Trophoblast cell (in vitro differentiated cells and primary cell): ENCODE measurements at regions not wholly inside any gene's neighbourhood (a gene's known extent, or its start where the extent isn't known, plus 50 kb on each side); places are given as distances from the start of the nearest gene placed in this dataset.
A peak's percentile ranks its signal among the peaks of the same experiment; 100 is the strongest.
"Not testable (repeated sequence)": the region's sequence is repeated elsewhere in the genome, so short reads cannot be mapped to it uniquely, and the experiment has no call there.

ENCODE experiments used
- DNase-seq, 2 donors: peaks; one replicate each; pipeline ENCODE4 v3.0.0-alpha.2; 2016
- H2AFZ ChIP-seq: 2 replicates; pipeline ENCODE4 v1.6.1; 2013; ENCODE audit warnings: low read length, moderate library complexity, mild to moderate bottlenecking; ENCODE audit not compliant: insufficient read depth, poor library complexity
- H2AK5ac ChIP-seq: 2 replicates; pipeline ENCODE4 v1.6.1; 2013; ENCODE audit warnings: mild to moderate bottlenecking, low read length
- H2BK120ac ChIP-seq: 2 replicates; pipeline ENCODE4 v1.6.1; 2013; ENCODE audit warnings: low read length, mild to moderate bottlenecking, moderate library complexity; ENCODE audit not compliant: insufficient read depth, poor library complexity
- H2BK12ac ChIP-seq: 2 replicates; pipeline ENCODE4 v1.6.1; 2013; ENCODE audit warnings: mild to moderate bottlenecking, low read length, moderate library complexity
- H2BK5ac ChIP-seq: 2 replicates; pipeline ENCODE4 v1.6.1; 2013; ENCODE audit warnings: low read length, low read depth, moderate library complexity, mild to moderate bottlenecking; ENCODE audit not compliant: poor library complexity
- H3K14ac ChIP-seq: 2 replicates; pipeline ENCODE4 v1.6.1; 2013; ENCODE audit warnings: mild to moderate bottlenecking, low read length
- H3K18ac ChIP-seq: 2 replicates; pipeline ENCODE4 v1.6.1; 2013; ENCODE audit warnings: mild to moderate bottlenecking, low read length
- H3K23ac ChIP-seq: 2 replicates; pipeline ENCODE4 v1.6.1; 2013; ENCODE audit warnings: low read length
- H3K27ac ChIP-seq: 2 replicates; pipeline ENCODE4 v1.5.1; 2013; ENCODE audit warnings: low read depth, mild to moderate bottlenecking, inconsistent platforms, low read length, moderate library complexity
- H3K27me3 ChIP-seq: 2 replicates; pipeline ENCODE4 v1.6.1; 2013; ENCODE audit warnings: inconsistent platforms, mild to moderate bottlenecking, low read length, moderate library complexity; ENCODE audit not compliant: insufficient read depth
- H3K36me3 ChIP-seq, 2 experiments: 1 replicate in 1 of 2; 2 replicates in 1 of 2; pipeline ENCODE4 v1.6.1; 2013; ENCODE audit warnings: low read length in 2 of 2, mild to moderate bottlenecking in 2 of 2, moderate library complexity in 1 of 2; ENCODE audit not compliant: insufficient read depth in 2 of 2, control insufficient read depth in 1 of 2
- H3K4ac ChIP-seq: 2 replicates; pipeline ENCODE4 v1.6.1; 2013; ENCODE audit warnings: low read depth, mild to moderate bottlenecking, low read length, moderate library complexity
- H3K4me1 ChIP-seq, 2 experiments: 1 replicate in 1 of 2; 2 replicates in 1 of 2; pipeline ENCODE4 v1.6.1; 2013; ENCODE audit warnings: low read length in 2 of 2, mild to moderate bottlenecking in 2 of 2, moderate library complexity in 1 of 2; ENCODE audit not compliant: insufficient read depth in 2 of 2, control insufficient read depth in 1 of 2
- H3K4me2 ChIP-seq: 2 replicates; pipeline ENCODE4 v1.6.1; 2013; ENCODE audit warnings: inconsistent platforms, mild to moderate bottlenecking, low read length, moderate library complexity
- H3K4me3 ChIP-seq: 2 replicates; pipeline ENCODE4 v1.5.1; 2013; ENCODE audit warnings: mild to moderate bottlenecking, low read depth, low read length, inconsistent platforms
- H3K79me1 ChIP-seq: one replicate; pipeline ENCODE4 v1.6.1; 2013; ENCODE audit warnings: low read length
- H3K79me2 ChIP-seq: 2 replicates; pipeline ENCODE4 v1.6.1; 2013; ENCODE audit warnings: low read length, mild to moderate bottlenecking; ENCODE audit not compliant: control insufficient read depth, insufficient read depth, poor library complexity
- H3K9ac ChIP-seq: 2 replicates; pipeline ENCODE4 v1.6.1; 2013; ENCODE audit warnings: mild to moderate bottlenecking, low read length
- H3K9me3 ChIP-seq: 2 replicates; pipeline ENCODE4 v1.6.1; 2013; ENCODE audit warnings: low read depth, mild to moderate bottlenecking, control low read depth, inconsistent platforms, low read length; ENCODE audit not compliant: insufficient read depth
- H4K12ac ChIP-seq: 2 replicates; pipeline ENCODE4 v1.6.1; 2013; ENCODE audit warnings: low read depth, mild to moderate bottlenecking, low read length, moderate library complexity
- H4K8ac ChIP-seq: 2 replicates; pipeline ENCODE4 v1.6.1; 2013; ENCODE audit warnings: low read depth, mild to moderate bottlenecking, low read length, moderate library complexity
- H4K91ac ChIP-seq: one replicate; pipeline ENCODE4 v1.6.1; 2013; ENCODE audit warnings: low read depth, mild to moderate bottlenecking, low read length, moderate library complexity
- WGBS: extraction: QIAGEN DNeasy Blood & Tissue Kit; methylation state at CpG from one replicate; pipeline ENCODE4 v1.1.7; 2013; ENCODE audit warnings: missing lambda C conversion rate; ENCODE audit not compliant: insufficient read length, insufficient coverage; ENCODE audit errors: extremely low coverage; 5-methylcytosine and 5-hydroxymethylcytosine counted together

GRCh38 chr7:81858820-81859219, 89.0 kb upstream of the HGF start:
- H2BK5ac ChIP-seq, H4K8ac ChIP-seq, H3K79me1 ChIP-seq, H4K12ac ChIP-seq, H3K4ac ChIP-seq, H3K14ac ChIP-seq, H3K36me3 ChIP-seq, H3K27me3 ChIP-seq, H3K9ac ChIP-seq, H2AFZ ChIP-seq, H3K4me1 ChIP-seq, H3K27ac ChIP-seq, H2AK5ac ChIP-seq, H3K9me3 ChIP-seq, H3K4me3 ChIP-seq, H2BK12ac ChIP-seq, H2BK120ac ChIP-seq, H3K79me2 ChIP-seq, H3K4me2 ChIP-seq, H4K91ac ChIP-seq, H3K23ac ChIP-seq, H3K18ac ChIP-seq: not testable (repeated sequence)
- peak; percentile 29 to 31 for DNase-seq
- no CpG with 5 or more reads among the region's 5 CpGs for WGBS

- H4K12ac ChIP-seq = no peak overlapping the region
- H4K8ac ChIP-seq = no peak overlapping the region
- no peak overlapping the region for H3K23ac ChIP-seq
- H3K9ac ChIP-seq = no peak overlapping the region
- no peak overlapping the region for H2AK5ac ChIP-seq
- H3K4me2 ChIP-seq = no peak overlapping the region
- H3K27ac ChIP-seq = no peak overlapping the region
- no peaks in the 10 kb centered on the region for H3K4me1 ChIP-seq
- H3K27me3 ChIP-seq = no peaks in the 10 kb centered on the region
- no peak overlapping the region for H3K14ac ChIP-seq
- no peaks in the 10 kb centered on the region for H3K36me3 ChIP-seq
- H2AFZ ChIP-seq = no peak overlapping the region
- H2BK5ac ChIP-seq = no peak overlapping the region
- H3K18ac ChIP-seq = no peak overlapping the region
- no peaks in the 10 kb centered on the region for H3K79me2 ChIP-seq
- H3K4ac ChIP-seq = no peak overlapping the region
- no peak overlapping the region for H2BK120ac ChIP-seq
- H3K4me3 ChIP-seq = no peak overlapping the region
- no peaks in the 10 kb centered on the region for H3K9me3 ChIP-seq
- no CpG with 5 or more reads among the region's 2 CpGs for WGBS
- peak in 1 of 2 donors; percentile 8 for DNase-seq
- no peaks in the 10 kb centered on the region for H3K79me1 ChIP-seq
- no peak overlapping the region for H4K91ac ChIP-seq
- H2BK12ac ChIP-seq = no peak overlapping the region
Measured at GRCh38 chr7:81857385-81857784, 87.5 kb upstream of the HGF start.

- Histone ChIP-seq H3K14ac (no peak overlapping the region), H3K79me1 (no peaks in the 10 kb centered on the region), H2BK120ac (no peak overlapping the region), H2AFZ (no peak overlapping the region), H4K91ac (no peak overlapping the region), H2BK12ac (no peak overlapping the region), H3K79me2 (no peaks in the 10 kb centered on the region), H3K4me3 (no peak overlapping the region), H3K27me3 (no peaks in the 10 kb centered on the region), H3K23ac (no peak overlapping the region), H3K36me3 (no peaks in the 10 kb centered on the region), H3K27ac (no peak overlapping the region), H3K18ac (no peak overlapping the region), H3K4me1 (no peaks in the 10 kb centered on the region), H2AK5ac (no peak overlapping the region), H3K9me3 (no peaks in the 10 kb centered on the region), H3K9ac (no peak overlapping the region), H3K4ac (no peak overlapping the region), H4K8ac (no peak overlapping the region), H2BK5ac (no peak overlapping the region), H4K12ac (no peak overlapping the region), H3K4me2 (no peak overlapping the region)
- no CpG with 5 or more reads among the region's 2 CpGs for WGBS
- DNase-seq = no peak
Measured at GRCh38 chr7:81854518-81854917, 84.7 kb upstream of the HGF start.

GRCh38 chr7:81852701-81853100, 82.9 kb upstream of the HGF start:
- Histone ChIP-seq H3K36me3 (no peaks in the 10 kb centered on the region), H2AFZ (no peak overlapping the region), H3K4me1 (no peaks in the 10 kb centered on the region), H3K4ac (no peak overlapping the region), H2BK5ac (no peak overlapping the region), H3K23ac (no peak overlapping the region), H3K9ac (no peak overlapping the region), H3K79me1 (no peaks in the 10 kb centered on the region), H3K9me3 (no peaks in the 10 kb centered on the region), H4K8ac (no peak overlapping the region), H2BK120ac (no peak overlapping the region), H4K91ac (no peak overlapping the region), H2BK12ac (no peak overlapping the region), H3K4me2 (no peak overlapping the region), H3K14ac (no peak overlapping the region), H4K12ac (no peak overlapping the region), H2AK5ac (no peak overlapping the region), H3K4me3 (no peak overlapping the region), H3K79me2 (no peaks in the 10 kb centered on the region), H3K27ac (no peak overlapping the region), H3K18ac (no peak overlapping the region), H3K27me3 (no peaks in the 10 kb centered on the region)
- DNase-seq = no peak

GRCh38 chr7:81851413-81851812, 81.6 kb upstream of the HGF start:
- H3K4ac ChIP-seq = no peak overlapping the region

More at GRCh38 chr7:81851413-81851812, 81.6 kb upstream of the HGF start:
- Histone ChIP-seq H2AFZ (no peak overlapping the region), H3K36me3 (no peaks in the 10 kb centered on the region), H3K79me2 (no peaks in the 10 kb centered on the region), H3K9me3 (no peaks in the 10 kb centered on the region), H4K12ac (no peak overlapping the region), H3K14ac (no peak overlapping the region), H3K27me3 (no peaks in the 10 kb centered on the region), H3K4me2 (no peak overlapping the region), H3K4me1 (no peaks in the 10 kb centered on the region), H3K79me1 (no peaks in the 10 kb centered on the region), H2BK12ac (no peak overlapping the region), H3K18ac (no peak overlapping the region), H2BK120ac (no peak overlapping the region), H3K23ac (no peak overlapping the region), H3K27ac (no peak overlapping the region), H3K9ac (no peak overlapping the region), H3K4me3 (no peak overlapping the region), H2AK5ac (no peak overlapping the region), H2BK5ac (no peak overlapping the region), H4K91ac (no peak overlapping the region), H4K8ac (no peak overlapping the region)
- DNase-seq = no peak
